H1 (cell line): ENCODE measurements at regions not wholly inside any gene's neighbourhood (a gene's known extent, or its start where the extent isn't known, plus 50 kb on each side); places are given as distances from the start of the nearest gene placed in this dataset.

ENCODE experiments used
- CTCF ChIA-PET: fragments of 300-600 bp; sonication (Branson Sonifier 250); formaldehyde crosslinking; loops from one replicate; lab custom pipeline; 2021; ENCODE audit not compliant: partially characterized antibody; lab: Charles Lee
- POLR2A ChIA-PET: fragments of 300-600 bp; sonication (Branson Sonifier 250); formaldehyde crosslinking; loops from one replicate; lab custom pipeline; 2021; ENCODE audit warnings: inconsistent platforms; ENCODE audit not compliant: partially characterized antibody; lab: Charles Lee
- DNase-seq, 2 experiments: peaks; one replicate each; pipeline versions ENCODE4 v3.0.0 to v3.0.0-alpha.2; 2010 to 2022; ENCODE audit warnings: low spot score in 2 of 2, low read depth in 1 of 2, mixed read lengths in 1 of 2
- FAIRE-seq: peaks from 2 replicates; lab custom pipeline; 2011; peaks lifted over from hg19 to GRCh38; lab: Jason Lieb, UNC
- H2AFZ ChIP-seq: 2 replicates; pipeline ENCODE4 v1.8.1; 2012; ENCODE audit warnings: low read length, inconsistent platforms
- H2AK5ac ChIP-seq: 2 replicates; pipeline ENCODE4 v1.6.1; 2013; ENCODE audit warnings: low read depth, low read length
- H2BK120ac ChIP-seq: replicated peaks from 2 replicates; pipeline ENCODE3; 2013; ENCODE audit warnings: low read depth, low read length, inconsistent platforms
- H2BK12ac ChIP-seq: 2 replicates; pipeline ENCODE4 v1.6.1; 2013; ENCODE audit warnings: low read depth, low read length
- H2BK15ac ChIP-seq: 2 replicates; pipeline ENCODE4 v1.6.1; 2013; ENCODE audit warnings: low read length
- H2BK20ac ChIP-seq: 2 replicates; pipeline ENCODE4 v1.6.1; 2013; ENCODE audit warnings: low read length
- H2BK5ac ChIP-seq: 2 replicates; pipeline ENCODE4 v1.6.1; 2013; ENCODE audit warnings: low read depth, low read length
- H3K14ac ChIP-seq: 2 replicates; pipeline ENCODE4 v1.6.1; 2013; ENCODE audit warnings: inconsistent platforms; ENCODE audit not compliant: insufficient read length
- H3K18ac ChIP-seq: 2 replicates; pipeline ENCODE4 v1.6.1; 2013; ENCODE audit warnings: low read length; ENCODE audit errors: extremely low read depth
- H3K23ac ChIP-seq: 2 replicates; pipeline ENCODE4 v1.6.1; 2013; ENCODE audit warnings: inconsistent platforms; ENCODE audit not compliant: insufficient read length
- H3K23me2 ChIP-seq: 2 replicates; pipeline ENCODE4 v1.6.1; 2013; ENCODE audit warnings: low read depth, low read length
- H3K27ac ChIP-seq: 2 replicates; pipeline ENCODE4 v1.6.1; 2011; ENCODE audit warnings: low read depth, low read length, inconsistent platforms
- H3K27me3 ChIP-seq, 4 experiments: replicated peaks in 1 of 4; 1 replicate in 1 of 4; 2 replicates in 3 of 4; pipeline versions ENCODE4 v1.6.1 to v1.8.1; 2011 to 2013; ENCODE audit warnings: low read length in 3 of 4, mild to moderate bottlenecking in 3 of 4, inconsistent platforms in 2 of 4, mixed read lengths in 2 of 4, moderate library complexity in 1 of 4; ENCODE audit not compliant: control insufficient read depth in 3 of 4, insufficient read depth in 3 of 4; ENCODE audit errors: extremely low read depth in 1 of 4
- H3K36me3 ChIP-seq, 4 experiments: 2 replicates each; pipeline versions ENCODE4 v1.6.1 to v1.8.1; 2011 to 2013; ENCODE audit warnings: mild to moderate bottlenecking in 4 of 4, low read length in 3 of 4, moderate library complexity in 2 of 4, control low read depth in 1 of 4, inconsistent platforms in 1 of 4; ENCODE audit not compliant: insufficient read depth in 4 of 4, control insufficient read depth in 2 of 4
- H3K4ac ChIP-seq: replicated peaks from 2 replicates; pipeline ENCODE3; 2013; ENCODE audit warnings: low read length, low read depth, mixed read lengths, inconsistent platforms; ENCODE audit not compliant: insufficient read length
- H3K4me1 ChIP-seq, 4 experiments: replicated peaks in 1 of 4; 1 replicate in 1 of 4; 2 replicates in 3 of 4; pipeline versions ENCODE4 v1.6.1 to v1.8.1; 2011 to 2013; ENCODE audit warnings: low read length in 3 of 4, inconsistent platforms in 2 of 4, mixed read lengths in 1 of 4; ENCODE audit not compliant: insufficient read depth in 4 of 4, control insufficient read depth in 3 of 4
- H3K4me2 ChIP-seq, 2 experiments: 2 replicates each; pipeline versions ENCODE4 v1.6.1 to v1.8.1; 2011 to 2013; ENCODE audit warnings: low read depth in 2 of 2, low read length in 2 of 2, control low read depth in 1 of 2, inconsistent platforms in 1 of 2, mild to moderate bottlenecking in 1 of 2; ENCODE audit not compliant: insufficient read depth in 1 of 2
- H3K4me3 ChIP-seq, 4 experiments: fragments of 200-600, 300-600 bp in 1 of 4; sonication (generic), shearing (Covaris generic), sonication (Bioruptor Twin) in 1 of 4; 2 replicates each; pipeline versions ENCODE4 v1.5.1 to v1.8.1; 2011 to 2016; ENCODE audit warnings: low read length in 4 of 4, low read depth in 3 of 4, control low read depth in 2 of 4, inconsistent platforms in 2 of 4, mild to moderate bottlenecking in 2 of 4, mixed read lengths in 1 of 4, moderate library complexity in 1 of 4; ENCODE audit not compliant: insufficient read depth in 2 of 4; ENCODE audit errors: extremely low read depth in 1 of 4
- H3K56ac ChIP-seq: replicated peaks from 2 replicates; pipeline ENCODE3; 2013; ENCODE audit warnings: low read depth, mild to moderate bottlenecking, mixed read lengths, low read length, inconsistent platforms; ENCODE audit not compliant: insufficient read length
- H3K79me1 ChIP-seq: 2 replicates; pipeline ENCODE4 v1.6.1; 2013; ENCODE audit warnings: low read depth, low read length, control low read depth
- H3K79me2 ChIP-seq, 2 experiments: 2 replicates each; pipeline versions ENCODE4 v1.6.1 to v1.8.1; 2012 to 2013; ENCODE audit warnings: low read length in 2 of 2, mild to moderate bottlenecking in 2 of 2, inconsistent platforms in 1 of 2; ENCODE audit not compliant: insufficient read depth in 2 of 2, control insufficient read depth in 1 of 2
- H3K9ac ChIP-seq, 4 experiments: replicated peaks in 1 of 4; 1 replicate in 1 of 4; 2 replicates in 3 of 4; pipeline versions ENCODE4 v1.6.1 to v1.8.1; 2011 to 2013; ENCODE audit warnings: low read depth in 3 of 4, low read length in 3 of 4, control low read depth in 2 of 4, mild to moderate bottlenecking in 2 of 4, moderate library complexity in 2 of 4, inconsistent platforms in 1 of 4; ENCODE audit errors: extremely low read depth in 1 of 4
- H3K9me3 ChIP-seq, 2 experiments: 2 replicates each; pipeline versions ENCODE4 v1.6.1 to v1.8.1; 2012 to 2013; ENCODE audit warnings: mild to moderate bottlenecking in 2 of 2, moderate library complexity in 2 of 2, control low read depth in 1 of 2, inconsistent platforms in 1 of 2, low read depth in 1 of 2, low read length in 1 of 2, mixed read lengths in 1 of 2; ENCODE audit not compliant: insufficient read depth in 2 of 2
- H4K20me1 ChIP-seq, 2 experiments: replicated peaks in 1 of 2; 2 replicates each; pipeline versions ENCODE3 to v1.8.1; 2011 to 2013; ENCODE audit warnings: inconsistent platforms in 2 of 2, low read length in 2 of 2, mild to moderate bottlenecking in 1 of 2; ENCODE audit not compliant: insufficient read depth in 2 of 2, control insufficient read depth in 1 of 2
- H4K5ac ChIP-seq: 2 replicates; pipeline ENCODE4 v1.6.1; 2013; ENCODE audit warnings: low read length, low read depth, mixed read lengths, inconsistent platforms; ENCODE audit not compliant: insufficient read length
- H4K8ac ChIP-seq: 2 replicates; pipeline ENCODE4 v1.8.0; 2013; ENCODE audit warnings: mild to moderate bottlenecking, moderate library complexity, low read length, inconsistent platforms; ENCODE audit not compliant: insufficient read depth; ENCODE audit errors: extremely low read depth
- H4K91ac ChIP-seq: replicated peaks from 2 replicates; pipeline ENCODE3; 2013; ENCODE audit warnings: low read length, mixed read lengths, inconsistent platforms; ENCODE audit not compliant: insufficient read length
- CBX5 ChIP-seq: fragments of 300-800, 300-1000 bp; sonication (generic); IDR thresholded peaks from 2 replicates; pipeline ENCODE4 v1.7.1; 2016; ENCODE audit warnings: antibody characterized with exemption, low read length, low read depth
- CHD1 ChIP-seq: IDR thresholded peaks from 2 replicates; pipeline ENCODE4 v1.6.1; 2012; ENCODE audit warnings: low read depth, low read length, improper control_type of control experiment
- CTBP2 ChIP-seq: IDR thresholded peaks from 2 replicates; pipeline ENCODE4 v1.7.0; 2011; ENCODE audit warnings: borderline replicate concordance, mild to moderate bottlenecking, moderate library complexity, mixed read lengths, low read length; ENCODE audit not compliant: insufficient read depth, insufficient read length
- EP300 ChIP-seq, 2 experiments: IDR thresholded peaks; 1 replicate in 1 of 2; 2 replicates in 1 of 2; pipeline ENCODE4 v1.6.1; 2011 to 2012; ENCODE audit warnings: low read depth in 2 of 2, low read length in 2 of 2, mild to moderate bottlenecking in 2 of 2, borderline replicate concordance in 1 of 2, inconsistent platforms in 1 of 2, moderate library complexity in 1 of 2
- GTF2F1 ChIP-seq: IDR thresholded peaks from 2 replicates; pipeline ENCODE4 v1.6.1; 2012; ENCODE audit warnings: low read depth, low read length, improper control_type of control experiment, borderline replicate concordance
- HDAC2 ChIP-seq, 2 experiments: fragments of 300-600 bp in 1 of 2; sonication (generic) in 1 of 2; IDR thresholded peaks; 2 replicates each; pipeline ENCODE4 v1.6.1; 2011 to 2012; ENCODE audit warnings: low read depth in 2 of 2, low read length in 2 of 2, mild to moderate bottlenecking in 2 of 2, moderate library complexity in 2 of 2, borderline replicate concordance in 1 of 2, inconsistent platforms in 1 of 2
- HDAC6 ChIP-seq: IDR thresholded peaks from one replicate; pipeline ENCODE4 v1.7.1; 2012; ENCODE audit warnings: low read depth, mild to moderate bottlenecking, inconsistent platforms, low read length, moderate library complexity
- JUN ChIP-seq: IDR thresholded peaks from 2 replicates; pipeline ENCODE4 v1.6.1; 2011; ENCODE audit warnings: low read depth, mild to moderate bottlenecking, improper control_type of control experiment, low read length
- NRF1 ChIP-seq: IDR thresholded peaks from 2 replicates; pipeline ENCODE4 v1.6.1; 2011; ENCODE audit warnings: mild to moderate bottlenecking, low read depth, low read length, improper control_type of control experiment
- POLR2AphosphoS5 ChIP-seq: IDR thresholded peaks from 2 replicates; pipeline ENCODE4 v1.6.1; 2011; ENCODE audit warnings: low read depth, low read length
- SAP30 ChIP-seq: fragments of 300-600 bp; sonication (generic); IDR thresholded peaks from 2 replicates; pipeline ENCODE4 v1.7.1; 2012; ENCODE audit warnings: low read length, moderate library complexity, mild to moderate bottlenecking, inconsistent platforms; ENCODE audit not compliant: insufficient read depth, insufficient replicate concordance
- SIN3A ChIP-seq, 2 experiments: IDR thresholded peaks in 1 of 2; conservative IDR thresholded peaks in 1 of 2; 2 replicates each; pipeline ENCODE4 v1.6.1; 2011 to 2012; ENCODE audit warnings: low read length in 2 of 2, improper control_type of control experiment in 1 of 2, low read depth in 1 of 2, mild to moderate bottlenecking in 1 of 2
- SRF ChIP-seq: IDR thresholded peaks from 2 replicates; pipeline ENCODE4 v1.6.1; 2011; ENCODE audit warnings: mild to moderate bottlenecking, low read depth, low read length, moderate library complexity
- TBP ChIP-seq: IDR thresholded peaks from 2 replicates; pipeline ENCODE4 v1.6.1; 2011; ENCODE audit warnings: low read depth, low read length, improper control_type of control experiment
- WGBS, 2 experiments: shearing (Covaris generic) in 1 of 2; methylation state at CpG; one replicate each; pipeline versions ENCODE4 v1.1.6 to v1.1.7; 2013 to 2015; ENCODE audit warnings: low lambda C conversion rate in 2 of 2, mixed read lengths in 2 of 2, inconsistent platforms in 1 of 2, low coverage in 1 of 2, missing lambda C conversion rate in 1 of 2; ENCODE audit not compliant: insufficient replicate concordance in 2 of 2, insufficient coverage in 1 of 2, insufficient read length in 1 of 2; ENCODE audit errors: extremely low coverage in 1 of 2, missing lambda C conversion rate in 1 of 2; 5-methylcytosine and 5-hydroxymethylcytosine counted together

DNA sequence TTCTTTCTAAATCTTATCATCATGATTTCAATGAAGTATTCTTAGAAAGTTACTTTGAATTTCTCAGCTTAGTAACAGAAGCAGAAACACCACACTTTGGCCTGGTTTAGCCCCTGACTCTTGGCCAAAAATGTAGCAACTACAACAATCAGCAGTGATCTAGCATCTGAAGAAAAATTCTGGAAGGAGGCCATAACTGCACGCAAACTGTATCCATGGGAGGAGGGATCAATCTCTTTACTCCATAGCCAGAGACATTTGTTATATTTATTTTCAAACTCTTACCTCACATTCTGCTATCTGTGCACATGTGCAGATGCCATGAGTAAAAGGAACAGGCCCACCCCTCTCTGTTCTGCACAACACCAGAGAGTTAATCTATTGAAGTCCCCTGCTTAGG lies 251.0 kb upstream of the P2RY1 start:
- Histone ChIP-seq H3K4me1 (no peaks in the 10 kb centered on the region), H2BK12ac (no peak overlapping the region), H3K9ac (no peak overlapping the region), H4K91ac (no peak overlapping the region), H3K18ac (no peak overlapping the region), H2BK120ac (no peak overlapping the region), H3K23me2 (peaks cover 2% of the 10 kb centered on the region; the same call in 1 of the 2 replicates), H3K23ac (no peak overlapping the region), H3K79me2 (no peaks in the 10 kb centered on the region), H2BK15ac (no peak overlapping the region), H4K8ac (no peak overlapping the region), H2AK5ac (no peak overlapping the region), H2AFZ (no peak overlapping the region), H3K14ac (no peak overlapping the region), H3K9me3 (no peaks in the 10 kb centered on the region), H4K20me1 (no peaks in the 10 kb centered on the region), H3K36me3 (no peaks in the 10 kb centered on the region), H3K79me1 (no peaks in the 10 kb centered on the region), H3K4ac (no peak overlapping the region), H2BK20ac (no peak overlapping the region), H3K27ac (no peak overlapping the region), H3K4me2 (no peak overlapping the region), H3K27me3 (no peaks in the 10 kb centered on the region; a peak in 1 of 7 replicates), H4K5ac (no peak overlapping the region), H3K4me3 (no peak overlapping the region), H3K56ac (no peak overlapping the region), H2BK5ac (no peak overlapping the region)
- ChIA-PET POLR2A (no interaction called here), CTCF (interaction anchor here (0.6 to 1.8 kb wide), 4 partner anchors 9 to 112 kb away, joined by 3 to 5 read pairs (median 4); no protein-coding TSS in a partner anchor)
- DNase-seq (no peak), FAIRE-seq (no peak)
- 87% methylated on average over 1 of the region's 1 CpG; no CpG with 5 or more reads in 1 of the 2 experiments for WGBS, 2 experiments
- TF ChIP-seq JUN (no peak), EP300 (IDR thresholded peaks at IDR 0.05; ENCODE audit: borderline replicate concordance in 1 of 2, low read depth in 2 of 2, low read length in 2 of 2) (no peak), NRF1 (no peak), CHD1 (no peak), HDAC2 (IDR thresholded peaks at IDR 0.05; ENCODE audit: borderline replicate concordance in 1 of 2, low read depth in 2 of 2, low read length in 2 of 2) (no peak), CBX5 (no peak), HDAC6 (no peak), SRF (no peak), CTBP2 (no peak), TBP (no peak), GTF2F1 (no peak), SIN3A (conservative IDR thresholded peaks at IDR 0.05 in 1 of 2, IDR thresholded peaks at IDR 0.05 in 1 of 2; ENCODE audit: low read depth in 1 of 2, low read length in 2 of 2) (no peak), POLR2AphosphoS5 (no peak), SAP30 (no peak)
